Spleen (tissue), 11 donors: ENCODE measurements at regions not wholly inside any gene's neighbourhood (a gene's known extent, or its start where the extent isn't known, plus 50 kb on each side); places are given as distances from the start of the nearest gene placed in this dataset.
"Not testable (repeated sequence)": the region's sequence is repeated elsewhere in the genome, so short reads cannot be mapped to it uniquely, and the experiment has no call there.

ENCODE experiments used
- DNase-seq: peaks from one replicate; pipeline ENCODE4 v3.0.0-alpha.2; 2020
- H3K27ac ChIP-seq, 8 donors: fragments of 200-600 bp; sonication (generic) in 7 of 8; 1 replicate in 4 of 8; 2 replicates in 4 of 8; pipeline versions ENCODE4 v1.5.0 to v1.8.0; 2016 to 2021; ENCODE audit warnings: inconsistent platforms in 4 of 8, mild to moderate bottlenecking in 4 of 8, moderate library complexity in 1 of 8
- H3K27me3 ChIP-seq, 7 donors: fragments of 200-600 bp; sonication (generic) in 6 of 7; replicated peaks in 1 of 7; 1 replicate in 4 of 7; 2 replicates in 3 of 7; pipeline versions ENCODE4 v1.5.0 to v1.8.0; 2016 to 2021; ENCODE audit warnings: inconsistent platforms in 3 of 7, mild to moderate bottlenecking in 1 of 7
- H3K36me3 ChIP-seq, 6 donors: fragments of 200-600 bp; sonication (generic) in 5 of 6; 1 replicate in 4 of 6; 2 replicates in 2 of 6; pipeline versions ENCODE4 v1.5.0 to v1.8.0; 2016 to 2021; ENCODE audit warnings: inconsistent platforms in 2 of 6
- H3K4me1 ChIP-seq, 6 donors: fragments of 200-600 bp; sonication (generic) in 5 of 6; 1 replicate in 3 of 6; 2 replicates in 3 of 6; pipeline versions ENCODE4 v1.5.0 to v1.8.0; 2016 to 2021; ENCODE audit warnings: inconsistent platforms in 3 of 6
- H3K4me3 ChIP-seq, 8 donors: fragments of 200-600 bp; sonication (generic) in 7 of 8; 1 replicate in 4 of 8; 2 replicates in 4 of 8; pipeline versions ENCODE4 v1.5.0 to v1.8.0; 2016 to 2021; ENCODE audit warnings: inconsistent platforms in 4 of 8, mild to moderate bottlenecking in 4 of 8, moderate library complexity in 2 of 8
- H3K9me3 ChIP-seq, 8 donors: fragments of 200-600 bp; sonication (generic) in 7 of 8; 1 replicate in 4 of 8; 2 replicates in 4 of 8; pipeline versions ENCODE4 v1.5.0 to v1.8.0; 2016 to 2021; ENCODE audit warnings: inconsistent platforms in 4 of 8
- CTCF ChIP-seq, 11 experiments: fragments of 200-600 bp in 7 of 11; fragments of 450-650 bp in 4 of 11; sonication (generic) in 4 of 11; IDR thresholded peaks in 8 of 11; conservative IDR thresholded peaks in 3 of 11; 1 replicate in 7 of 11; 2 replicates in 4 of 11; pipeline versions ENCODE4 v1.4.0 to v1.8.0; 2016 to 2021; ENCODE audit warnings: antibody characterized with exemption in 11 of 11, inconsistent platforms in 4 of 11, mild to moderate bottlenecking in 1 of 11
- POLR2A ChIP-seq, 3 donors: fragments of 450-650 bp; IDR thresholded peaks; one replicate each; pipeline ENCODE4 v1.5.1; 2017; ENCODE audit warnings: antibody characterized with exemption in 3 of 3, mild to moderate bottlenecking in 1 of 3
- POLR2AphosphoS5 ChIP-seq, 3 donors: sonication (generic); formaldehyde crosslinking; IDR thresholded peaks; one replicate each; pipeline ENCODE4 v1.5.1; 2017; ENCODE audit warnings: antibody characterized with exemption in 3 of 3
- WGBS, 5 donors: extraction: QIAGEN DNeasy Blood & Tissue Kit in 3 of 5; methylation state at CpG; one replicate each; pipeline versions ENCODE4 v1.1.5 to v1.1.7; 2013 to 2018; 5-methylcytosine and 5-hydroxymethylcytosine counted together
- intact Hi-C: fragments of 100-400 bp; cut with DNase I; formaldehyde crosslinking; loops from one replicate; pipeline ENCODE4 v1.15.0; 2023; ENCODE audit warnings: low total_unique reads
- donor health status: healthy with polysubstance abuse.
- donor health status: DM: no; HTN: no; CAD: no; lungs with moderate emphysema.
- donor health status: DM: no; HTN: no; CAD: no.
- donor health status: Bipolar disorder and iron deficiency.
- donor health status: healthy.
- donor health status: DM: no; HTN: no; CAD: no.
- donor health status: DM: yes; HTN: yes; CAD: no.

- 71 to 88% (median 84%) methylated on average over 2 of the region's 2 CpGs for WGBS, 5 donors
- Histone ChIP-seq H3K9me3 (no peaks in the 10 kb centered on the region), H3K27me3 (peaks cover 0 to 5% (median 0%) of the 10 kb centered on the region in 7 donors), H3K4me1 (no peaks in the 10 kb centered on the region), H3K27ac (no peak overlapping the region), H3K36me3 (no peaks in the 10 kb centered on the region), H3K4me3 (no peak overlapping the region)
- no peak for TF ChIP-seq POLR2A (IDR thresholded peaks at IDR 0.05)
- no peak for TF ChIP-seq CTCF (IDR thresholded peaks at IDR 0.05 in 8 of 11, conservative IDR thresholded peaks at IDR 0.05 in 3 of 11)
- intact Hi-C loops: no loop called here
- no peak for DNase-seq
These were observed 60.7 kb upstream of the PAK3 start for GRCh38 chrX:111035256-111035655.

GRCh38 chrX:111022998-111023397, 73.0 kb upstream of the PAK3 start:
- intact Hi-C loops, H3K4me1 ChIP-seq, H3K36me3 ChIP-seq, H3K27me3 ChIP-seq, H3K4me3 ChIP-seq, H3K9me3 ChIP-seq, DNase-seq, H3K27ac ChIP-seq: not testable (repeated sequence)
- whole genome bisulfite sequencing, 5 donors: 54 to 93% (median 78%) methylated on average over 1 of the region's 1 CpG

- no peak overlapping the region for H3K4me3 ChIP-seq
- intact Hi-C loops: no loop called here
- no peak overlapping the region for H3K27ac ChIP-seq
- WGBS, 5 donors: 60 to 89% (median 83%) methylated on average over 1 of the region's 1 CpG
- peaks cover 0 to 7% (median 0%) of the 10 kb centered on the region in 8 donors for H3K9me3 ChIP-seq
- no peaks in the 10 kb centered on the region for H3K36me3 ChIP-seq
- H3K4me1 ChIP-seq: no peaks in the 10 kb centered on the region
- peaks cover 0 to 7% (median 0%) of the 10 kb centered on the region in 7 donors for H3K27me3 ChIP-seq
- TF ChIP-seq POLR2A (IDR thresholded peaks at IDR 0.05) (no peak), POLR2AphosphoS5 (IDR thresholded peaks at IDR 0.05) (no peak), CTCF (IDR thresholded peaks at IDR 0.05 in 8 of 11, conservative IDR thresholded peaks at IDR 0.05 in 3 of 11) (no peak)
- DNase-seq: no peak
These were observed 75.7 kb upstream of the PAK3 start for GRCh38 chrX:111020283-111020682.

- H3K4me1 ChIP-seq: no peaks in the 10 kb centered on the region
- WGBS, 5 donors: 60 to 90% (median 80%) methylated on average over 3 of the region's 3 CpGs
- no peak for TF ChIP-seq CTCF (IDR thresholded peaks at IDR 0.05 in 8 of 11, conservative IDR thresholded peaks at IDR 0.05 in 3 of 11)
- no peak for TF ChIP-seq POLR2A (IDR thresholded peaks at IDR 0.05)
- no peak for TF ChIP-seq POLR2AphosphoS5 (IDR thresholded peaks at IDR 0.05)
- DNase-seq: no peak
- no peak overlapping the region for H3K4me3 ChIP-seq
- no peaks in the 10 kb centered on the region for H3K36me3 ChIP-seq
- intact Hi-C loops: no loop called here
- H3K27me3 ChIP-seq: peaks cover 0 to 8% (median 0%) of the 10 kb centered on the region in 7 donors
- no peaks in the 10 kb centered on the region for H3K9me3 ChIP-seq
- no peak overlapping the region for H3K27ac ChIP-seq
These were observed 82.1 kb upstream of the PAK3 start for GRCh38 chrX:111013778-111014455.

- intact Hi-C loops: no loop called here
- no peaks in the 10 kb centered on the region for H3K4me1 ChIP-seq
- TF ChIP-seq POLR2A (IDR thresholded peaks at IDR 0.05) (no peak), CTCF (IDR thresholded peaks at IDR 0.05 in 8 of 11, conservative IDR thresholded peaks at IDR 0.05 in 3 of 11) (no peak), POLR2AphosphoS5 (IDR thresholded peaks at IDR 0.05) (no peak)
- no peak overlapping the region for H3K4me3 ChIP-seq
- no peaks in the 10 kb centered on the region for H3K36me3 ChIP-seq
- H3K9me3 ChIP-seq: no peaks in the 10 kb centered on the region
- peaks cover 0 to 8% (median 0%) of the 10 kb centered on the region in 7 donors for H3K27me3 ChIP-seq
- no peak for DNase-seq
- 41 to 53% (median 49%) methylated on average over 3 of the region's 3 CpGs for WGBS, 5 donors
- H3K27ac ChIP-seq: no peak overlapping the region
These were observed 85.9 kb upstream of the PAK3 start for GRCh38 chrX:111010111-111010510.
